IPS DF 4.7 (cell line): ENCODE measurements at regions not wholly inside any gene's neighbourhood (a gene's known extent, or its start where the extent isn't known, plus 50 kb on each side); places are given as distances from the start of the nearest gene placed in this dataset.
A peak's percentile ranks its signal among the peaks of the same experiment; 100 is the strongest.

Experiments used
- DNase-seq: peaks from one replicate; pipeline ENCODE4 v3.0.0-alpha.2; 2013; ENCODE audit warnings: low spot score; ENCODE audit errors: extremely low read depth

DNA sequence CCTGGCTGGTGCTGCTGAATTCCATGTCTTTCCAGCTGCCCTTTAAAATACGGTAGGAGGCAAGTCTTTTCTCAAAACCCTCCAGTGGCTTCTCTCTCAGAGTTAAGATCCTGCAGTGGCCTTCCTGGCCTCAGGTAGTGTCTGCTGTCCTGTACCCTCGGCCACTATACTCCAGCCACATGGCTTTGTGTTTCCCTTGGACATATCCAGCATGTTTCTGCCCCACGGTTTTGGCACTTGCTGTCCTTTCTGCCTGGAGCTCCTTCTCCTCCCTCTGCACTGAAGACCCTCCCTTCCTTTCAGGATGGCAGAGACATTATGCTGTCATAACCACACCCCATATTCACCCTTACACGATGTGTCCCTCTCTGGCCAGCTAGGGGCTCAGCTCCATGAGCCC is 76.5 kb upstream of the B3GAT1 start:
- DNase-seq: no peak

- no peak for DNase-seq
Measured at GRCh38 chr11:134487696-134488095, 75.7 kb upstream of the B3GAT1 start.

GRCh38 chr11:134486704-134487103 is 74.7 kb upstream of the B3GAT1 start:
- no peak for DNase-seq

- DNase-seq: no peak
Measured at GRCh38 chr11:134486106-134486505, 74.1 kb upstream of the B3GAT1 start.

GRCh38 chr11:134485316-134485715 is 73.3 kb upstream of the B3GAT1 start:
- no peak for DNase-seq

- DNase-seq: no peak
Measured at GRCh38 chr11:134483857-134484256, 71.8 kb upstream of the B3GAT1 start.

DNA sequence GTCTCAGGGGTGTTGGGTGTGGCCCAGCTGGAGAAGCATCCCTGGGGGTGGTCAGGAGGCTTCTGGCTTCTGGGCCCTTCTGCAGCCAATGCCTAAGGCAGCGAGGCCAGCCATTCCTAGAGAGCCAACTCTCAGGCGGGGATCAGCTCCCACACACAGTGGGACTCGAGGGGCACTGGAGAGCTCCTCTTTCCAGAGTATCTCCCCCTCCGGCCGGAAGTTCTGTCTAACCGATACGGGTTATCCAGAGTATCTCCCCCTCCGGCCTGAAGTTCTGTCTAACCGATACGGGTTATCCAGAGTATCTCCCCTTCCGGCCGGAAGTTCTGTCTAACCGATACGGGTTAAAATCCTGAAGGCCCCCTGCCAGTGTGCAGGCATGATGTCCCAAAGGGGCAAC is 71.2 kb upstream of the B3GAT1 start:
- DNase-seq: no peak

GRCh38 chr11:134482865-134483264 is 70.8 kb upstream of the B3GAT1 start:
- no peak for DNase-seq

DNA sequence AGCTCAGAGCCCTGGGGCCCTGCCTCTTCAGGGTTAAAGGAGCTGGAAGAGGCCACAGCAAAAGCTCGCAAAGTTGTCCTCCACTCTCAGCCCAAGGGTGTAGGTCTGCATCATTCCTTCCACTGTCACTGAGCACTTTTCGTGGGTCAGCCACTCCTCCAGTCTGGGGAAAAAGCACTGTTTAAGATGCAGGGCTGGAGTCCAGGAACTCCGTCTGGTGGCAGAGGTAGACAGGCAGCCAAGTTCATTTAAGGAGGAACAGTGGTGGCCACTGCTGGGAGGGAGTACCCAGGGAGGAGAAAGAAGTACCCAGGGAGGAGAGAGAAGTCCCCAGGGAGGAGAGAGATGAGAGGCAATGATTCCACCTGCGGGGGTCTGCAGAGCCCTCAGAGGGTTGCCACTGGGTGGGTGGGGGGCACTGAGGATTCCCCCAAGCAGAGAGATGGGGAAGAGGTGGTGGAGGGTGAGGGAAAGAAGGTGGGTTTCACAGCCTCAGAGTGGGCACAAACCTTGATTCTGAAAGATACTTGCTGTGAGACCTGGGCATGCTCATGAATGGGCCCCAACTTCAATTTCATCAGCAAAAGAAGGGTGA is 70.0 kb upstream of the B3GAT1 start:
- no peak for DNase-seq

DNA sequence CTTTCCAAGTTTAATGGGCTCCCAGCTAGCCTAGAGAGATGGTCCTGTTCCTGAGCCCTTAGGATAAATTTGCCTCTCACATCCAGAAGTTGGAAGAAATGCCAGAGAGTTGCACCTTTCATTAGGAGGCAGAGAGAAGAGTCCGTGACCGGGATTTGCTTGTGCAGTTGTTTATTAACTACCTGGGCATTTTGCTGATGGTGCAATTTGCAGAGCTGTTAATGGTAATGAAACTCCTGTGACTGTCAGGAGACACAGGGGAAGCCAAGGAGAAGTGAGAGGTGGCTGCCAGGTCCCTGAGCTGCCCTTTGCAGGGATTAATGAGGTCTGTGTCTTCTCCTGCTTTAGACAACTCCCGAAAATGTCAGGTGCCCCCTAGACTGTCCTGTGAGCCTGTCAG is 69.1 kb upstream of the B3GAT1 start:
- DNase-seq: no peak

DNA sequence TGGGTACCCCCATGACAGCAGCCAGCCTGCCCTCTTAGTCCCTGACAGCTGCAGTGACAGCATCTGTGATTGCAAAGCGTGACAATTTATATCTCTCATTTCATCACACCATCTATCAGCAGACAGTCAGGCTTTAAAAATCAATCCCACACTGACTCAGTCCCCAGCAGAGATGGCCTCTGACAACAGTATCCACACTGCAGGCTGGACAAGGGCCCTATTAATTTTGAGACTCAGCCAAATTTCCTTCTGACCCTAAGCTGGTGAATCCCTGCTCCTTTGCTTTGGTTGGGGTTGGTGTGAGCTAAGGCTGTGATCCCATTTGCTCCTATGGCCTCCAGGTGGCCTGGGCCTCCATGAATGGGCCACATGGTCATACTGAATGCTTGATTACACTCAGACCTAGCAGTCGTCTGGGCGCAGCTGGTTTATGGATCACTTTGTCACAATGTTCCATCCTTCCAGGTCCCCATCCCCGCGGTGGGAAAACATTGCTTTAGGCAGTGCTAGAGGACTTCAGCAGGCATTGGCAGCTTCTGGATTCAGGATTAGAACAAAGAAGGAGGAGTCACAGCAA is 68.2 kb upstream of the B3GAT1 start:
- DNase-seq: no peak

GRCh38 chr11:134479206-134480135 is 67.4 kb upstream of the B3GAT1 start:
- no peak for DNase-seq

- DNase-seq: no peak
Measured at GRCh38 chr11:134478611-134479010, 66.6 kb upstream of the B3GAT1 start.

DNA sequence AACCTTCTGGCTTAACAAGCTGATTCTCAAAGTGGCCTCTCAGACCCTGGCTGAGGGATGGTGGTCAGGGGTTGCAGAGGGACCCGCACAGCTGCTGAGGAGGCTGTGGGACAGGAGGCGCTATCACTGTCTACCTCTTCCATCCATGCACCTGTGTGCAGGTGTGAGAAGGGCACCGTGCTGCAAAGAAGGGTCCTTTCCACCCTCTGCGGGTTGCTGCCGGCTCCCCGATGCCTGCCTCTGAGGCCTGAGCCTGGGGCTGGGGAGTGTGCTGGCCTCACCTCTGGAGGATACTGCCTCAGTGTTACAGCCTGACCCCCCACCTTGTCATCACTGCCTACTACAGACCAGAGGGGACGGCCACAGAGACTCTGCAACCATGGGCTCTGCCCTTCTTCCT is 66.1 kb upstream of the B3GAT1 start:
- no peak for DNase-seq

- DNase-seq: no peak
Measured at GRCh38 chr11:134477486-134477885, 65.4 kb upstream of the B3GAT1 start.

DNA sequence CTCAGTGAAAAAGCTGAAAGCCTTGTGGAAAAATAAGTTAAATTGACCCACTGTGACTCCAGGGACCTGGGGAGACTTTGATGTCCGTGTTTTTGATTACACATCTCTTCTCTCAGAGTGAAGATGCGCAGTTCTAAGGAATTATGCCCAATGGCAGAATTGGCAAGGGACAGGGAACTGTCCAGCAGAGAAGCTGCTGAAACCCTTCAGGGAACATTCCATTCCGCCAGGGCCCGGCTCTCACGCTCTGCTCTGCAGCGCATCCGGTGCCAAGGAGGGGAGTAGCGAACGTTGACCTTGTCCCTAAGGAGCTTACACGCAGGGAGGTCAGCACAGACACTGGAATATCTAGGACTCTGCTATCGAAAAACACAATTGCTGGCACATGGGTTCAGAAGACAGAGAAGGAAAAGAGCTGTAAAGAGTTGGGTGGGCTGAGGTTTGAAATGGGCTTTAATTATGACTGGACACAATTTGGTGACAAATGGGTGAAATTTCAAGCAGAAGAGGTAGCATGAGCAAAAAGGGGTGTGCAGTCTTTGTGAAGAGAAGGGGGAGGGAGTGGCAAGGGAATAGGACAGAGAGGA is 64.5 kb upstream of the B3GAT1 start:
- peak; percentile 53 for DNase-seq

- DNase-seq: no peak
Measured at GRCh38 chr11:134475951-134476350, 63.9 kb upstream of the B3GAT1 start.

- DNase-seq: no peak
Measured at GRCh38 chr11:134474942-134475341, 62.9 kb upstream of the B3GAT1 start.

DNA sequence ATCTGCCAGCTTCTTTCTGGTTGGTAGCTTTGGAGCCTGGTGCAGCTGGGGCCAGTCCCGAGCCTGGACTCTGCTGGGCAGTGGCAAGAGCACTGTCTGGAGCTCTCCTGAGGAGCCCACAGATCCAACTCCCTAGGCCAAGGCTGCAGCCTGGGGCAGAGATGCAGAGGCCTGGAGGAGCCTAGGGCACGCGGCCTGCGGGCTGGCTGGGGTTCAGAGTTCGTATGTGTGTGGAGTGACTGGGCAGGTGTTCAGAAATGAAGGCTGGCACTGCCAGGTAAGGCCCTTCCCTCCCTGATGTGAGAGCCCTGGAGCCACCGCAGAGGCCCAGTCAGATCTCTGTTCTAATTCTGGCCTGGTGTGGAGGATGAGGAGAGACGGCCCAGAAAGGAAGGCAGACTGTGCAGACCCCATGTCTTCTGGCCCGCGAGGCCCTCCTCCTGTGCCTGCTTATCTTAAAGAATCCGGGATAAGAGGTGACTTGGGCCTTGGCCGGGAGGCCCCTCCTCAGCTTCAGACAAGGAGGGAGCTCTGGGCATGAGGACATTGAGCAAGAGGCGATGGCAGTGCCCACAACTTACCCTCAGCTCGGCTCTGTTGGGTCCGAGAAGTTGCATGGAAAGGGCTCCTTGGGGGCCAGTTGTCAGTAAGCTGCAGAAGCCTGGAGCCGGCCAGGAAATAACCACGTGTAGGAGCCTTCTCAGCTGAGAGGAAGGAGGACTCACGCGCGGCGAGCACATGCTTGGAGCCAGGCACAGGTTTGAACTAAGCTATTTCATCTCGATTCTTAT is 62.2 kb upstream of the B3GAT1 start:
- DNase-seq: no peak

DNA sequence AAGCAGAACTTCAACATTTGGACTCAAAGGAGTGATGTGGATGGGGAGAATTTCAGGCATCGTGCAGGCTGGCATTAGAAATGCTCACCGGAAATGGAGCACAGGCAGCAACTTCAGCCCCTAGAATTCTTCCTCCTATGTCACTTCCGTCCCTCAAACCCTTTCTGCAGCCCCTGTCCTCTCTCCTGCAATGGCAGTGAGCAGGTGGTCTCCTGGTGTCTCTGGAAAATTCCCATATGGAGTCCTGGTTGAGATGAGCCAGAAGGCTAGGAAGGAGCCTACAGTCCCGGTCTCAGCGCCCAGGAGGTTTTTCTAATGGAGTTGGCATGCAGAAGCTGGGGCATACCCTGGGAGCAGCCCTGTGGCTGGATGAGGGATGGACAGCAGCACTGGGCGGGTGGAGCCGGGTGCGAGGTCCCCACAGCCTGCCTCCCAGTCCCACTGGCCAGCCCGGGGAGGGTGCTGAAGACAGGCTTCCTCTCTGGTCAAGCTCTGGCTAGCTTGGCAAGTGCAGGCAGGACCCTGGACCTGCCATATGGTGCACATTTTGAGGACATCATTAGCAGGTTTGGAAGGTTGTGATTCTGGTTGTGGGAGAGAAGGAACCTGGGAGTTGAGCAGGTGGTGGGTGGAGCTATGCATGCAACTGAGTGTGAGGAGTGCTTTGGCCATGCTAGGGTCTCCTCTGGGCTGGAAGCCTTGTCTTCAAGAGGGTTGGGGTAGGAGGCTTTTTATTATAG is 59.8 kb upstream of the B3GAT1 start:
- no peak for DNase-seq
